Mesendoderm (in vitro differentiated cells): ENCODE measurements at regions not wholly inside any gene's neighbourhood (a gene's known extent, or its start where the extent isn't known, plus 50 kb on each side); places are given as distances from the start of the nearest gene placed in this dataset.

ENCODE experiments used
- DNase-seq: peaks from one replicate; pipeline ENCODE4 v3.0.0; 2013
- H2AK5ac ChIP-seq: 2 replicates; pipeline ENCODE4 v1.6.1; 2013; ENCODE audit warnings: low read length, inconsistent platforms
- H2BK120ac ChIP-seq: 2 replicates; pipeline ENCODE4 v1.6.1; 2013; ENCODE audit warnings: low read depth, mild to moderate bottlenecking, low read length, moderate library complexity, mixed read lengths
- H2BK15ac ChIP-seq: replicated peaks from 2 replicates; pipeline ENCODE4 v1.6.1; 2013; ENCODE audit warnings: low read depth, mild to moderate bottlenecking, moderate library complexity
- H2BK5ac ChIP-seq: 2 replicates; pipeline ENCODE4 v1.6.1; 2013; ENCODE audit warnings: low read length, inconsistent platforms
- H3K18ac ChIP-seq: 2 replicates; pipeline ENCODE4 v1.6.1; 2013; ENCODE audit warnings: mild to moderate bottlenecking, low read length, mixed read lengths
- H3K23ac ChIP-seq: one replicate; pipeline ENCODE4 v1.6.1; 2013; ENCODE audit warnings: low read length
- H3K27ac ChIP-seq: 2 replicates; pipeline ENCODE4 v1.5.1; 2013; ENCODE audit warnings: low read depth, mild to moderate bottlenecking, inconsistent platforms, low read length, moderate library complexity
- H3K27me3 ChIP-seq: 2 replicates; pipeline ENCODE4 v1.6.1; 2013; ENCODE audit warnings: low read length, control low read depth, mild to moderate bottlenecking, inconsistent platforms; ENCODE audit not compliant: insufficient read depth, poor library complexity
- H3K36me3 ChIP-seq: 2 replicates; pipeline ENCODE4 v1.6.1; 2013; ENCODE audit warnings: low read length, inconsistent platforms; ENCODE audit not compliant: control insufficient read depth, insufficient read depth
- H3K4ac ChIP-seq: one replicate; pipeline ENCODE4 v1.6.1; 2013; ENCODE audit warnings: low read depth, mild to moderate bottlenecking, low read length, moderate library complexity
- H3K4me1 ChIP-seq: 2 replicates; pipeline ENCODE4 v1.6.1; 2013; ENCODE audit warnings: low read depth, low read length, inconsistent platforms; ENCODE audit not compliant: control insufficient read depth
- H3K4me2 ChIP-seq: 2 replicates; pipeline ENCODE4 v1.6.1; 2013; ENCODE audit warnings: low read length
- H3K4me3 ChIP-seq: 2 replicates; pipeline ENCODE4 v1.5.1; 2013; ENCODE audit warnings: mild to moderate bottlenecking, low read length
- H3K56ac ChIP-seq: one replicate; pipeline ENCODE4 v1.6.1; 2013; ENCODE audit warnings: low read length
- H3K79me1 ChIP-seq: 2 replicates; pipeline ENCODE4 v1.6.1; 2013; ENCODE audit warnings: low read length, inconsistent platforms
- H3K79me2 ChIP-seq: 2 replicates; pipeline ENCODE4 v1.6.1; 2013; ENCODE audit warnings: mild to moderate bottlenecking, low read length; ENCODE audit not compliant: control insufficient read depth, insufficient read depth
- H3K9ac ChIP-seq: 2 replicates; pipeline ENCODE4 v1.6.1; 2013; ENCODE audit warnings: low read length, inconsistent platforms
- H4K5ac ChIP-seq: one replicate; pipeline ENCODE4 v1.6.1; 2013; ENCODE audit warnings: low read length
- H4K8ac ChIP-seq: one replicate; pipeline ENCODE4 v1.6.1; 2013; ENCODE audit warnings: low read depth, mild to moderate bottlenecking, control low read depth, low read length, moderate library complexity
- WGBS: extraction: QIAGEN DNeasy Blood & Tissue Kit; methylation state at CpG from one replicate; pipeline ENCODE4 v1.1.7; 2013; ENCODE audit warnings: low lambda C conversion rate, missing lambda C conversion rate; ENCODE audit not compliant: insufficient coverage; ENCODE audit errors: extremely low coverage; 5-methylcytosine and 5-hydroxymethylcytosine counted together

DNA sequence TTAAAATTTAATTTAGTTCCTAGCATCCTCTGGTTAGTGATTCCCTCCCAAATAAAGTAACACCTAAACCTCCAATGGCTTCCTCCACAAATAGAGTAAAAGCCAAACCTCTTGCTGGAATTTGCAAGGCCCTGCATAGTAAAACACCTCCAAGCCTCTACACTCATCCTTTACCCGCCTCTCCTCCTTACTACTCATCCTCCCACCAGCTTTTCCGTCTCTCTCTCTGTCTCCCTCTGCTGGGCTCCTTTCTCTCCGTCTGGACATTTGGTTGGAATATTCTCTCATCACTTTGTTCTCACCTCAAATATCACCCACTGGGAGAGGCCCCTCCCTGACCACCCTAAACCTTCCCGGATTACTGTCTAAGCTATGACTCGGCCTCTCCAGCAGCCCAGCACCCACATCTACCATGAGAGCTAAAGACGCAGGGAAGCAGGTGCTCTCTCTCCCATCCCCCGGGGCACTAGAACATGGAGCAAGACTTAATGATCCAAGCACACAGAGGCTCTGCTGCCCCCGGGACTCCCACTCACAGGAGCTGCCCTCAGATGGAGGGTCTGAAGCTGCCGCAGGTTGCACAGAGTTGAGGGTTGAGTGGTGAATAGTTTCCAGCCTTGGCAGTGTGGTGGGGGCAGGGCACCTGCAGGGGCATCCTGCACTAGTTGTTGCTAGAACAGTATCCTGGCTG, 167.2 kb downstream of the FBXO15 start:
- Histone ChIP-seq H3K4me2 (no peak overlapping the region), H3K4me3 (no peak overlapping the region), H3K56ac (no peak overlapping the region), H3K27ac (no peak overlapping the region), H3K18ac (no peak overlapping the region), H3K27me3 (no peaks in the 10 kb centered on the region), H3K79me2 (no peaks in the 10 kb centered on the region), H4K8ac (no peak overlapping the region), H3K79me1 (no peaks in the 10 kb centered on the region), H2BK15ac (no peak overlapping the region), H3K23ac (no peak overlapping the region), H3K36me3 (no peaks in the 10 kb centered on the region), H2BK120ac (no peak overlapping the region), H3K4ac (no peak overlapping the region), H2AK5ac (no peak overlapping the region), H2BK5ac (no peak overlapping the region), H3K9ac (no peak overlapping the region), H4K5ac (no peak overlapping the region), H3K4me1 (no peaks in the 10 kb centered on the region)
- peak; percentile 63 for DNase-seq
- WGBS: no CpG with 5 or more reads among the region's 9 CpGs

DNA sequence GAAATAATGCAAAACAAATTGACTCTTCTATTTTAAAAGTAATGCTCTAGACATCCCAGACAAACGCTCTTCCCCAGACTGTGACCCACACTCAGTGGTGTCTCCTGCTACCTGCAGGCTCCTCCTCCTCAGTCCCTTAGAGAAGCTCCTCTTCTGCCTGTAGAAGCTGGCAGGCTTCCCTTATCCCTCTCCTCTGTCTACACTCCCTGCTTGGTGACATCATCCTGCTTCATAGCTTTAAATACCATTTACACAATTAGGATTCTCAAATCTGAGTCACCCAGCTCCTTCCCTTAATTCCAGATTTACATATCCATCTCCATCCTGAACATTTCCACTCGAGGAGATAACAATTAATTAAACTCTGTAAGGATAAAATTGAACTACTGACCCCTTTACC, 167.9 kb downstream of the FBXO15 start:
- no peaks in the 10 kb centered on the region for H3K4me1 ChIP-seq
- DNase-seq: peak; percentile 27
- H3K36me3 ChIP-seq: no peaks in the 10 kb centered on the region
- no peak overlapping the region for H2BK120ac ChIP-seq
- no peak overlapping the region for H3K9ac ChIP-seq
- no peak overlapping the region for H3K18ac ChIP-seq
- no peak overlapping the region for H4K5ac ChIP-seq
- H3K4ac ChIP-seq: no peak overlapping the region
- no peak overlapping the region for H3K4me3 ChIP-seq
- no peak overlapping the region for H3K4me2 ChIP-seq
- H3K27ac ChIP-seq: no peak overlapping the region
- no peaks in the 10 kb centered on the region for H3K27me3 ChIP-seq
- H2BK15ac ChIP-seq: no peak overlapping the region
- H3K79me1 ChIP-seq: no peaks in the 10 kb centered on the region
- no peak overlapping the region for H4K8ac ChIP-seq
- no peaks in the 10 kb centered on the region for H3K79me2 ChIP-seq
- WGBS: no CpG with 5 or more reads among the region's 2 CpGs
- no peak overlapping the region for H3K23ac ChIP-seq
- H2AK5ac ChIP-seq: no peak overlapping the region
- no peak overlapping the region for H2BK5ac ChIP-seq
- H3K56ac ChIP-seq: no peak overlapping the region

DNA sequence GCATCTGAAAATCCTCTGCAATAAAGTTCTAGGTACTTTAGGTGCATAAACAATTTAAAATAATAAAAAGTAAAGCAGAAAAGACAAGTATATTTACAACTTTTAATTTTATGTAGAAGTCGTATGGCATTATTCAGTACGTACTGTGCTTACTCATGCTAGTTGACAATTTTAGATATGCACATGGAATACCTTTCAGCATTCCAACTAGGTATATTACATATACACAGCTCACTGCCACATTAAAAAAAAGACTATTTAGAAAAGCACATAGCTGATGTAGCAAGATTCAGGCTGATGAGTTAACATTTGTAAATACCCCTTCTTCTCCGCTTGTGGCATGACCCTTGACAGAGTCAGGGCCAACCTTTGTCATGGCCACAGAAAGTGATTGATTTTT, 171.2 kb downstream of the FBXO15 start:
- H3K27me3 ChIP-seq: no peaks in the 10 kb centered on the region
- H3K4me2 ChIP-seq: no peak overlapping the region
- no peaks in the 10 kb centered on the region for H3K79me2 ChIP-seq
- no peak for DNase-seq
- H3K79me1 ChIP-seq: no peaks in the 10 kb centered on the region
- no peak overlapping the region for H3K4me3 ChIP-seq
- H4K5ac ChIP-seq: no peak overlapping the region
- H3K9ac ChIP-seq: no peak overlapping the region
- H3K18ac ChIP-seq: no peak overlapping the region
- H3K4ac ChIP-seq: no peak overlapping the region
- no peak overlapping the region for H3K56ac ChIP-seq
- H2AK5ac ChIP-seq: no peak overlapping the region
- H3K4me1 ChIP-seq: no peaks in the 10 kb centered on the region
- WGBS: no CpG with 5 or more reads among the region's 3 CpGs
- no peak overlapping the region for H3K27ac ChIP-seq
- no peak overlapping the region for H2BK5ac ChIP-seq
- no peak overlapping the region for H3K23ac ChIP-seq
- H4K8ac ChIP-seq: no peak overlapping the region
- H2BK15ac ChIP-seq: no peak overlapping the region
- no peaks in the 10 kb centered on the region for H3K36me3 ChIP-seq
- H2BK120ac ChIP-seq: no peak overlapping the region

DNA sequence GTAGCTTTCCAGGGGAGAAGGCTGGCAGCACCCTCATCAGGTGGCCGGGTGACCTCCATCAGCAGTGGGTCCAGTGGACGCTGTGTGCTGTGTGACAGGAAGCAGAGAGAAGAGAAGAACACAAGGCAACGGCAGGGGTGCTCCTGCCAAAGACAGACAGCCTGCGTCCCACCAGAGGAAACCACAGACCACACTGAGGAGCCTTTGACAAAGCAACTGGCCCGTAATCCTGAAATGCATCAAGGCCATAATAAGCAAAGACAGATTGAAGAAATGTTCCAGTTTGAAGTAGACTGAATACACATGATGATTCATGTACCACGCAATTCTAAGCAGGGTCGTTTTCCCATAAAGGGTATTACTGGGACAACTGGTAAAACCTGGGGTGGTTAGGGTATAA, 172.4 kb downstream of the FBXO15 start:
- H3K79me1 ChIP-seq: no peaks in the 10 kb centered on the region
- no peak overlapping the region for H3K4me2 ChIP-seq
- no peaks in the 10 kb centered on the region for H3K4me1 ChIP-seq
- H2BK5ac ChIP-seq: no peak overlapping the region
- H2BK120ac ChIP-seq: no peak overlapping the region
- WGBS: no CpG with 5 or more reads among the region's 7 CpGs
- no peaks in the 10 kb centered on the region for H3K79me2 ChIP-seq
- H2BK15ac ChIP-seq: no peak overlapping the region
- H4K5ac ChIP-seq: no peak overlapping the region
- DNase-seq: no peak
- no peak overlapping the region for H4K8ac ChIP-seq
- H2AK5ac ChIP-seq: no peak overlapping the region
- no peak overlapping the region for H3K18ac ChIP-seq
- no peaks in the 10 kb centered on the region for H3K36me3 ChIP-seq
- H3K4ac ChIP-seq: no peak overlapping the region
- no peak overlapping the region for H3K4me3 ChIP-seq
- H3K27me3 ChIP-seq: no peaks in the 10 kb centered on the region
- H3K23ac ChIP-seq: no peak overlapping the region
- no peak overlapping the region for H3K27ac ChIP-seq
- no peak overlapping the region for H3K56ac ChIP-seq
- no peak overlapping the region for H3K9ac ChIP-seq

DNA sequence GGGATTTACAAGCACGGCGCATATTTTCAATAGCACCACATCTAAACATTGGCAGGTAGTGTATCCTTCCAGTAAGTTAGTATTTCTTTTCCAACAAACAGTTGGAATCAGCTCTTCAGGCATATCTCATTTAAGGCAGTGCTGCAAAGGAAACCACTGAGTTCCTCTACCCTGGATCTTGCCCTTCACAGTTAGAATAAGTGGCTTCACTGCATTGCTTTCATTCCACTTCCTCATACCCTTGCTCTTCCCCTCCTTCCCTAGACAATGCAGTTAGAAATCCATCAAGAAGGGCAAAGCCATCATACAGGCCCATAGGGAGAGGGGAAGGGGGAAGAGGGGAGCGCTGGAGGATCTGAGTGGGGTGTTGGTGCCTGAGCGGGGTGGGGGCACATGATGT, 173.7 kb downstream of the FBXO15 start:
- Histone ChIP-seq H3K36me3 (no peaks in the 10 kb centered on the region), H3K9ac (no peak overlapping the region), H3K23ac (peak overlapping the region; percentile 24), H4K5ac (no peak overlapping the region), H3K27ac (no peak overlapping the region), H2BK120ac (no peak overlapping the region), H3K4me3 (no peak overlapping the region), H2AK5ac (no peak overlapping the region), H3K56ac (no peak overlapping the region), H2BK5ac (no peak overlapping the region), H3K18ac (no peak overlapping the region), H3K79me2 (no peaks in the 10 kb centered on the region), H3K79me1 (no peaks in the 10 kb centered on the region), H3K4ac (no peak overlapping the region), H3K27me3 (no peaks in the 10 kb centered on the region), H2BK15ac (no peak overlapping the region), H3K4me1 (no peaks in the 10 kb centered on the region), H4K8ac (no peak overlapping the region), H3K4me2 (no peak overlapping the region)
- DNase-seq: no peak
- no CpG with 5 or more reads among the region's 4 CpGs for WGBS

DNA sequence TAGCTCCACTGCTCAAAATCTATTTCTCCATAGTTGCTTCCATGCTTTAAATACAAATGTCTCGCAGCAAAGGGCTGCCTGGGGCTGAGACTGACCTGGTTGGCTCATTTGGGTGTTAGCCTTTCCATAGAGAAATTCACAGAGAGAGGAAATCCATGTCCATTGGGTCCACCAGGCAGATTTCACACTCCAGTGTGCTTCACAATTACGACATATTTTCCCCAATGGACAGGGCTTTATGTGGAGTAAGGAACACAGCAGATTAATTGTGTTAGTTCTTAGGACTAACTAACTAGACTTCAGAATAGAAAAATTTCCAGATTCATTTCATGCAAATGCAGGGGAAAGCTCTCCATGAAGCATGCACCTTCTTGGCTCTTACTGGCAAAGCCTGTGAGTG, 180.7 kb downstream of the FBXO15 start:
- no CpG with 5 or more reads among the region's 2 CpGs for WGBS
- no peak overlapping the region for H3K4ac ChIP-seq

More for the DNA sequence above, 180.7 kb downstream of the FBXO15 start:
- Histone ChIP-seq H3K27me3 (no peaks in the 10 kb centered on the region), H3K56ac (no peak overlapping the region), H2BK5ac (no peak overlapping the region), H3K27ac (no peak overlapping the region), H3K36me3 (no peaks in the 10 kb centered on the region), H2BK120ac (no peak overlapping the region), H4K5ac (no peak overlapping the region), H3K18ac (no peak overlapping the region), H4K8ac (no peak overlapping the region), H3K4me2 (no peak overlapping the region), H3K4me3 (no peak overlapping the region), H3K4me1 (no peaks in the 10 kb centered on the region), H3K79me2 (no peaks in the 10 kb centered on the region), H2BK15ac (no peak overlapping the region), H3K9ac (no peak overlapping the region), H2AK5ac (no peak overlapping the region), H3K79me1 (no peaks in the 10 kb centered on the region), H3K23ac (no peak overlapping the region)
- no peak for DNase-seq
